ENCODE measurements at regions not wholly inside any gene's neighbourhood (a gene's known extent, or its start where the extent isn't known, plus 50 kb on each side); places are given as distances from the start of the nearest gene placed in this dataset.

- no peak for DNase-seq
- Histone ChIP-seq H3K36me3 (ENCODE audit: control insufficient read depth in 4 of 4, insufficient read depth in 4 of 4, low read length in 4 of 4) (no peaks in the 10 kb centered on the region), H3K9me3 (ENCODE audit: control insufficient read depth in 4 of 4, insufficient read depth in 3 of 4, low read length in 3 of 4) (no peaks in the 10 kb centered on the region), H3K27me3 (ENCODE audit: control insufficient read depth in 3 of 3, insufficient read depth in 3 of 3, low read length in 2 of 3) (no peaks in the 10 kb centered on the region), H3K4me1 (ENCODE audit: control insufficient read depth in 5 of 5, insufficient read depth in 5 of 5, low read length in 5 of 5) (peaks cover 0 to 2% (median 0%) of the 10 kb centered on the region in 5 donors), H3K9ac (ENCODE audit: insufficient read depth in 1 of 2, low read length in 2 of 2) (no peak overlapping the region), H3K4me3 (no peak overlapping the region), H3K27ac (ENCODE audit: low read depth in 1 of 2, low read length in 1 of 2) (no peak overlapping the region)
- no peak for ATAC-seq (ENCODE audit: insufficient read depth, low FRiP score)
- WGBS, 2 donors: 33 to 65% methylated on average over 3 of the region's 3 CpGs
- TF ChIP-seq CTCF (IDR thresholded peaks at IDR 0.05; ENCODE audit: control extremely low read depth, extremely low read depth): no peak
Measured at GRCh38 chr2:12244070-12244469, 472.7 kb upstream of the TRIB2 start.

- Histone ChIP-seq H3K4me3 (no peak overlapping the region), H3K9ac (ENCODE audit: insufficient read depth in 1 of 2, low read length in 2 of 2) (no peak overlapping the region), H3K9me3 (ENCODE audit: control insufficient read depth in 4 of 4, insufficient read depth in 3 of 4, low read length in 3 of 4) (no peaks in the 10 kb centered on the region), H3K4me1 (ENCODE audit: control insufficient read depth in 5 of 5, insufficient read depth in 5 of 5, low read length in 5 of 5) (no peaks in the 10 kb centered on the region), H3K27ac (ENCODE audit: low read depth in 1 of 2, low read length in 1 of 2) (no peak overlapping the region), H3K36me3 (ENCODE audit: control insufficient read depth in 4 of 4, insufficient read depth in 4 of 4, low read length in 4 of 4) (no peaks in the 10 kb centered on the region), H3K27me3 (ENCODE audit: control insufficient read depth in 3 of 3, insufficient read depth in 3 of 3, low read length in 2 of 3) (no peaks in the 10 kb centered on the region)
- ATAC-seq (ENCODE audit: insufficient read depth, low FRiP score) (no peak), DNase-seq (no peak)
- no peak for TF ChIP-seq CTCF (IDR thresholded peaks at IDR 0.05; ENCODE audit: control extremely low read depth, extremely low read depth)
- WGBS, 2 donors: 96% methylated on average over 2 of the region's 2 CpGs
Measured at GRCh38 chr2:12251121-12251520, 465.6 kb upstream of the TRIB2 start.

GRCh38 chr2:12251749-12252148 is 465.0 kb upstream of the TRIB2 start:
- Histone ChIP-seq H3K27ac (ENCODE audit: low read depth in 1 of 2, low read length in 1 of 2) (no peak overlapping the region), H3K9ac (ENCODE audit: insufficient read depth in 1 of 2, low read length in 2 of 2) (no peak overlapping the region), H3K27me3 (ENCODE audit: control insufficient read depth in 3 of 3, insufficient read depth in 3 of 3, low read length in 2 of 3) (no peaks in the 10 kb centered on the region), H3K4me1 (ENCODE audit: control insufficient read depth in 5 of 5, insufficient read depth in 5 of 5, low read length in 5 of 5) (no peaks in the 10 kb centered on the region), H3K36me3 (ENCODE audit: control insufficient read depth in 4 of 4, insufficient read depth in 4 of 4, low read length in 4 of 4) (no peaks in the 10 kb centered on the region), H3K9me3 (ENCODE audit: control insufficient read depth in 4 of 4, insufficient read depth in 3 of 4, low read length in 3 of 4) (no peaks in the 10 kb centered on the region), H3K4me3 (no peak overlapping the region)
- ATAC-seq (ENCODE audit: insufficient read depth, low FRiP score) (no peak), DNase-seq (no peak)
- no peak for TF ChIP-seq CTCF (IDR thresholded peaks at IDR 0.05; ENCODE audit: control extremely low read depth, extremely low read depth)

GRCh38 chr2:12253167-12253778 is 463.5 kb upstream of the TRIB2 start:
- H3K9me3 ChIP-seq (ENCODE audit: control insufficient read depth in 4 of 4, insufficient read depth in 3 of 4, low read length in 3 of 4): no peaks in the 10 kb centered on the region
- no peaks in the 10 kb centered on the region for H3K36me3 ChIP-seq (ENCODE audit: control insufficient read depth in 4 of 4, insufficient read depth in 4 of 4, low read length in 4 of 4)
- DNase-seq: no peak
- H3K27me3 ChIP-seq (ENCODE audit: control insufficient read depth in 3 of 3, insufficient read depth in 3 of 3, low read length in 2 of 3): no peaks in the 10 kb centered on the region
- no peak for ATAC-seq (ENCODE audit: insufficient read depth, low FRiP score)
- no peak overlapping the region for H3K9ac ChIP-seq (ENCODE audit: insufficient read depth in 1 of 2, low read length in 2 of 2)
- H3K4me1 ChIP-seq (ENCODE audit: control insufficient read depth in 5 of 5, insufficient read depth in 5 of 5, low read length in 5 of 5): peaks cover 0 to 2% (median 0%) of the 10 kb centered on the region in 5 donors
- no peak for TF ChIP-seq CTCF (IDR thresholded peaks at IDR 0.05; ENCODE audit: control extremely low read depth, extremely low read depth)
- H3K27ac ChIP-seq (ENCODE audit: low read depth in 1 of 2, low read length in 1 of 2): no peak overlapping the region
- no peak overlapping the region for H3K4me3 ChIP-seq
- WGBS, 2 donors: 96 to 100% methylated on average over 2 of the region's 2 CpGs

All from lung (tissue), 11 donors.